Stimulated activated naive CD8-positive, alpha-beta T cell treated with anti-CD3 and anti-CD28 coated beads, Interleukin-15, Interleukin-2, amounts not matched to agents 100 U/mL and 50 U/mL, for 24 hours (primary cell): ENCODE measurements at regions not wholly inside any gene's neighbourhood (a gene's known extent, or its start where the extent isn't known, plus 50 kb on each side); places are given as distances from the start of the nearest gene placed in this dataset.
A peak's percentile ranks its signal among the peaks of the same experiment; 100 is the strongest.

ENCODE experiments used
- ATAC-seq: fragments of 150-1000 bp; cut with Tn5 transposase; one replicate; pipeline ENCODE4 v1.10.0; 2021
- DNase-seq: peaks from one replicate; pipeline ENCODE4 v3.0.0; 2021

DNA sequence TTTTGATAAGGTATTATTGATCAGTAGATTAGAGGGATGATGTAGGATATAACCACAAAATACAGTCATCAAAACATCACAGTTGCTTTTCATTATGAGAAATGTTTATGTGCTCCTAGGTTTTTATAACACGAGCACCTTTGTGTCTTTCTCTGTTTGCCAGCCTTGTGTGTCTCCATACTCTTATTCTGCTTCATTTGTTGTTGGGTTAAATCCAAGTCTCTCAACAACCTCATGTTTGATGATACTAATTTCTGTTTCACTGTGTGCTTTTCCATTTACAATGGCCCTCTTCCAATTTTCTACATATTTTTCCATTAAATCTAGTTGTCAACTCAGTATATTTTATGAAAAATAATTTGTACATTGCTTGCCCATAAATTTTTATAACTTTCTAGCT is 107.7 kb upstream of the POU2AF2 start:
- DNase-seq (no peak), ATAC-seq (no peak)

DNA sequence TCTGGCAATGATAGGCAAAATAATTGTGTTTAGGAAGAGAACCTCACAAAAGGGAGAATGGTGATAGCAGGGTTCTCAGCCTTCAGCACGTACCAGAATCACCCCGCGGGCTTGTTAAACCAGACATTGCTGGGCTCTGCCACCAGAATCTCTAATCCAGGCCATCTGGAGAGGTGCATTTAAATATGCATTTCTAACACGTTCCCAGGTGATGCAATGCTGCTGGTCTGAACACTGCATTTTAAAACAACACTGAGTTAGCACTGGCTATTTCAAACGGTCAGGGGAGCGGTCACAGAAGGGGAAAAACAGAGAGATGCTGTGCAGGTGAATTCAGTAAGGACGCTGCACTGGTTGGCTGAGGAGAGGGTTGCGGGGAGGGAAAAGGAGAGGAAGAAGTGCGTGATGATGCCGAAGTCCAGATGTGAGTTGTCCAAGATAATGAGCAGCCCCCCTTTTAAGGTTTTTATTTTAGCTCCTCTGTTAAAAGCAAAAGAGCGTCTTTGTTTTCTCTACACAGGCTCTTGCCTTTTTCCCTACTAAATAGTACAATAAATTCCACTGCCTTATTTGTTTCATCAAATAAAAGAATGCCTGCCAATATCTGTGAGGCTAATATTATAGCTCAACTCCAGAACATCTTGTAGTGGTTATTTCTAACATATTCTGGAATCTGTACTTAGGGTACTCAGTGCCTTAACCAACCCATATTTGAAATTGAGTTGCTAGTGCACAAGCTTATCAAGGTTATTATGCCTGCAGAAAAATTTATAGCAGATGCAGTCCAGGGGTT is 109.6 kb upstream of the POU2AF2 start:
- ATAC-seq, result no peak
- no peak for DNase-seq

DNA sequence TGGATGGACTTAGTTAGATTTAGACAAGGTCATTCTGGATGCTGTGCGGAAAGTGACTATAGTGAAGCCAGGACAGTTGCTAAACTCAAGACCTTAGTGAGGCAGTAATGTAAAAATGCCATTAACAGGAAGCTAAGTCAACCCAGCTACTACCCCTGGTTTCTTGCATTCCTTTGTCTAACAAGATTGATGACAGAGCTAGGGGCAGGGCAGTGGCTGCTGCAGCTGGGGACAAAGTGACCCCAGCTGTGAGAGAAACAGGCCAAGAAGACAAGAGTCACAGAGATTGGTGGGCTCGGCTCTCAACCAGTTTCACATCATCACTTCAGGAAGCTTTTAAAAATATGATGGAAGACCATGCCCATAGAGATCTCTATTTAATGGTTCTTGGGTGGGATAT is 110.4 kb upstream of the POU2AF2 start:
- no peak for DNase-seq
- no peak for ATAC-seq

DNA sequence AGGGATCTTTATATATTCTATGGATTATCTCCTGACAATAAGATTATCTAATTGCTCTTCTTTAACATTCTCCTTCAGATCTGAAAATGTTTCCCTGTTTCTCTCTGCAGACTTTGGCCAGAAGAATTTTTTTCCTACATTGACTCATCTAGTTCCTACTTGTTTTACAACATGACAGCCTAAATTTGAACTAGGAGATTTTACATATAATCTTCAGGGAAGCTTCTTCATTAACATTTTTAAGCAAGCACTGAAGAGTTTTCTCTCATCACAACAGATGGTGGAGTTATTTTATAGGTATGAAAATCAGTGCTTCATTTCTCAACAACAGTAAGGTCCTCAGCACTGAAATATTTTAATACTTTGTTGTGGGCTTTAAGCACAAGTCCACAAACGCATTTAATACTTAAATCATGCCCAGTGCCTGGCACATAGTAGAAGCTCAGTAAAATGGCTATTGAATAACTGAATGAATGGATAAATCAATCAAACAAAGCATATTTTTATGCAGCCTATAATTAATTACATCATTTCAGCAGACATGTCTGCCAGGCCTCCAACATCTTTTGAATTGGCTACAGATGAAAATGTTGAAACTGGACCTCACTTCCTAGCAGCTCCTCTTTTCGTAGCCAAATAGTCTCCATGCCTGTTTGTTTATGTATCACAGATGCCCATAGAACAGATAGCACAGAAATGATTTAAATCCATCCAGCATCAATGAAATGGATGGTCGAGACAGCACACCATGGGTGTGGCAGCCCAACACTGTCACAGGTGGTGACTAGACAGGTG is 117.3 kb upstream of the POU2AF2 start:
- DNase-seq, result no peak
- ATAC-seq, result no peak

DNA sequence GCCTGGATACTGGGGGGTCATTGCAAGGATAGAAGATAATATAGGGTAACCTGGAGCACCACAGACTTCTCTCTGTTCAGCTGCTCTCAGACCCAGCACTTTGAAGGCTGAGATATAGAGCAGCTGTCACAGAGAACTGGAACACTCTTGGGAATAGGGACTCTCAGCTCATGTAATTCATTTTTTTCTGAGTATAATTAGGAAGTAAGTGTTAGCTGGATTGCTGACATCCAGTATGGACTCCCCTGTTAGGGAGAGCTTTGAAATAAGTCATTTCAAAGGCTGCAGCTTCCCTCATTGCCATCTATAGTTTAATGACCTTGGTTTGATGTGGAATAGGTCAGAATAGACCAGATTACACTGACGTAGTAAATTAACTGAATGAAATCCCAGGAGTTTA is 120.8 kb upstream of the POU2AF2 start:
- no peak for DNase-seq
- ATAC-seq, result no peak

DNA sequence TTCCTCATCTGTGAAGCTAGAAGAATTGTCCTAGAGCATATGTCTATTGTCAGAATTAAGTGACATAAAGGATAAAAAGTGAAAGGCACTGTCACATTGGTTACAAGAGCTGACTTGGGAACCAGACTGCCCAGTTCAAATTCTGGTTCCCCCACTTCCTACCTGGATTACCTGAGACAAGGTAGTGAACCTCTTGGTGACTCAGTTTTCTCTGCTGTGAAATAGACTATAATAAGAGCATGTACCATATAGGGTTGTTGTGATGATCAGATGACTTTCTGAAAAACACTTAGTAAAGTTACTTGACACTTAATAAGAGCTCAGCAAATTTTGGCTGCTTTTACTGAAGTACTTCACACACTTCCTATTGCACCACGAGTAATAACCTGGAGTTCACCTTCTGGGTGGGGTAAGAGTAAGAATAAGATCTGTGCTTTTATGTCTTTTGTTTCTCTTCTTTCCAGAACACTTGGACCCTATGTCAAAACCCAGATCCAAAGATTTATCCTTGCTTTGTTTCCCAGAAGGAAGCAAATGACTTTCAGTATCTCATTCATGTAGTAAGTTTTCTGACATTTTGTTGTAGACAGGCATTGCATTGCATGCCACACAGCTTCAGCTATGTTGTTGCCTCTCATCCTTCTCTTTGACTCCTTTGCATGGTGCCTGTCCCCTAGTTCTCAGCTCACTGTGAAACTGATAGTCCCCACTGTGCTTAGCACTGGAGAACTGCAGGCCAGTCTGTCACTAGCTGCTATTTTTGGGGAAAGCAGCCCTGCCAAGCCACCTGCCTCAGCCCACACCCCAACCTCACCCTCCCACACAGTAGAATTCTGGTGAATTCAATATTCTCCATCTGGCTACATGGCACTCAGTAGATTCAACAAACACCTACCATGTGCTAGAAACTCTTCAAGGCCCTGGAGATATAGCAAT is 121.8 kb upstream of the POU2AF2 start:
- DNase-seq, result no peak
- peak; percentile 19 for ATAC-seq

DNA sequence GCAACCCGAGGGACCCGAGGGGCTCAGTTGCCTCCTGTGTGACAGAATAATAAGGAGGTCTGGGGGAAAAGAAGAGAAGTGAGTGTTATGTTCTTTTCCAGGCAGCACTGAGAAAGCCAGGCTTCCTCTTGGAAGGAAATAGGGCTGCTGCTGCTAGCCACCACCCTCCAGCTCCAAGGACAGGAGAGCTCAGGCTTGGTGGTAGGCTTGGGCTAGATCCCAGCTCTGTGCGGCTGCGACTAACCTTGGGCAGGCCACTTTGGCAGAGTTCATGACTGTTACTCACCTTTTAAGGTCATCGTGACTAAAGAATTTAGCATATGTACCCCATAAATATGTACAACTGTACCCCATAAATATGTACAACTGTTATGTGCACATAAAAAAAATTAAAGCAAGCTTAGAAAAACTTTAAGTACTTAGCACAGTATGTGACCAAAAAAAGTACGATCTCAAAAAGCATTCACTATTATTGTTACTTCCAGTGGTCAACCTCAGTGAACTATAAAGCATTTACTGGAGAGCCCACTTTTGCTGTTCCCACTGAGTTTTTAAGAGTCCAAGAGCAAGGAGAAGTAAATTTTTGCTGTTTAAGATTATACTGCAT is 124.7 kb upstream of the POU2AF2 start:
- DNase-seq, result no peak
- no peak for ATAC-seq

DNA sequence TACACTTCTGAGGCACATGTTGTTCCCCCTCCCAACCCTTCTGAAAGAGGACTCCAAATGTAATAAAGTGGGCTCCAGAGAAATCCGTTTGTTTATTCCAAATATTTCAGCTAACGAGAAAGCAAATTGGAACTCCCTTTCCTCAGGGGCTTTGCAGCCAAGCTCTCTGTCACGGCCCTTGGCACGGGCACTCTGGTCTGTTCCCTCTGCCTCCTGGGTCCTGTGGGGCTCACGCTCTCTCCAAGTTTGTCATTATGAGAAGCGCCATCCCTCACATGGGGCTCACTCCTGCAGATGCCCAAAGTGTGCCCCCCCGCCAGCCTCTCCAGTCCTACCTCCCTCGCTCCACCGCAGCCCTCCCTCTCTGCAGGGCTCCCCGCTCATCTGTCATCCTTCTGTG is 125.4 kb upstream of the POU2AF2 start:
- ATAC-seq (no peak), DNase-seq (no peak)

DNA sequence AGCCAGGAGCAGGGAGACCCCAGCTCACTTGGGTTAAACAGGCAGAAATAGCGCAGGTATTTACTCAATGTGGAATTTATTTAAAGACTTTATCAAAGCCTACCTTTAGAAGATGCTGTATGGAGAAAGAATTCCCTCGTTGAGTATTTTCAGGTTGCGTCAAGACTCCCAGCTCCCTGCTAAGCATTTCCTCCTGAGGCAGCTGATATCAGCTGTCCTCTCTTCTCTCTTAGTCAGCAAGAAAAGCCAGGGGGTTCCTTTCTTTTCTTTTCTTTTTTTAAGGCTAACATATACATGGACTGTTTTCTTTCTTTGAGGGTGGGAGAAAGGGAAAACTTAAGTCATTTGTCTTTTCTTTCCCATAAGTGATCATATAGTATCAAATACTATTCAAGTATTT is 125.8 kb upstream of the POU2AF2 start:
- no peak for DNase-seq
- ATAC-seq, result no peak

DNA sequence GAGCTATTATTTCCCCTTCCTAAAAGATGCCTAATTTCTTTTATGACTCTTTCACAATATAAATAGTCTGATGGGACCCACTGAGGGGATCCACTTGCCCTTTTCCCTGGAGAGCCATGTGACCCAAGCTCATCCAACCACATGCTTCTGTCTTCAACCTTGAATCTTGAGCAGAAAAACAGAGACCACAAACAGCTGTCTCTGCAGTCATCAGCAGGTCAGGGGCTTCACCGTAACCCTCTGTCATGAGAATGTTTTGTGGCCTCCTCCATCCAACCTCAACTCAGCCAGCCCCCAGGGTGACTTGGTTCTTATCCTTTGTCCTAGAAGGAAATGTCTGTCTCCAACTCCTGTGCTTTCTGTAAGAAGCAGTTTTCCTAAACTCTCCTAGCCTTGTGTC is 129.6 kb upstream of the POU2AF2 start:
- no peak for DNase-seq
- ATAC-seq, result no peak

DNA sequence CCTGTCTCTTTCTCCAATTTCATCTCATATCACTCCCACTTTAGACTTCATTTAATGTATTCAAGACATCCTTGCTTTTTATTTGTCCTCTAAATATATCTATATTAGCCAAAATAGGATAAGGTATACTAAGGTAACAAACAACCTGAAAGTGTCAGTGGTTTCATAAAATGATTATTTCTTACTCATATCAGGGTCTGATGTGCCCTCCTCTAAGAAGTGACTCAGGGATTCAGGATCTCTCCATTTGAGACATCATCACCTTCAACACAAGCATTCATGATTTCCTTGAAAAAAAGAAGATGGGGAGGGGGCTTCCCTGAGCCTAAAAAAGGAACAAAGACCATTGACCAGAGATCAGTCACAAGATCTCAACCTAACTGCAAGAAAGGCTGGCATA is 131.4 kb upstream of the POU2AF2 start:
- DNase-seq (no peak), ATAC-seq (no peak)

DNA sequence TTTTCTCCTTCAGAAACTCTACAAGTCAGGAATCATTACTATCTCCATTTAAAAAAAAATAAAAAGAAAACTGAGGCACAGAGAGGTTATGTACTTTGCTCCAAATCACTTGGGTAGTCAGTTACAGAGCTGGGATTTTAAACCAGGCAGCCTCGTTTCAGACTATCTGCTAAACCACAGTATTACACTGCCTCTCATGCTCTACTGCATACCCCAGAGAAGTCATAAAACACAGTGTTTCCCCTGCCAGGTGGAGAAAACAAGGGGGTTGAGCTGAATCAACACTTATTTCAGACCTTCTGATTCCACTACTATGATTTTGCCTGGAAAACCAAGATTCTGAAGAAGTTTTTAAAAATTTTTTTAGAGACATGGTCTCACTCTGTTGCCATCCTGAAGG is 132.9 kb upstream of the POU2AF2 start:
- DNase-seq (no peak), ATAC-seq (no peak)

DNA sequence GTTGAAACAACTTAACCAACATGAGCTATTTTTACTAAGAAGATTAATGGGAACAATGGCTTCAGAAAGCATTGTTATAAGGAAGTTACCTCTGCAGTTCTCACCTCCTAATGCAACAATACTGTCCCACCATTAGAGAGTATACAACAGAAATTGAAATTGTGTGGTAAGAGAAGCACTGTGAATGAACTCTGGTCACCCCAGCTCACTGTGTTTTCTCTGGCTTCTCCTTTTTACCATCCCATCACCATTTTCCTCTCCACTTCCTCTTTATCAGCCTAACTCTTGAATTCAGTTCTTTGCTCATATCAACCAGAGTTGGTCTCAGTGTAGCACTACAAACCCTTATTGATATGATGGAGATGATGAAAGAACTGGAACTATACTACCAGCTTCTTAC is 138.0 kb upstream of the POU2AF2 start:
- ATAC-seq (no peak), DNase-seq (no peak)

DNA sequence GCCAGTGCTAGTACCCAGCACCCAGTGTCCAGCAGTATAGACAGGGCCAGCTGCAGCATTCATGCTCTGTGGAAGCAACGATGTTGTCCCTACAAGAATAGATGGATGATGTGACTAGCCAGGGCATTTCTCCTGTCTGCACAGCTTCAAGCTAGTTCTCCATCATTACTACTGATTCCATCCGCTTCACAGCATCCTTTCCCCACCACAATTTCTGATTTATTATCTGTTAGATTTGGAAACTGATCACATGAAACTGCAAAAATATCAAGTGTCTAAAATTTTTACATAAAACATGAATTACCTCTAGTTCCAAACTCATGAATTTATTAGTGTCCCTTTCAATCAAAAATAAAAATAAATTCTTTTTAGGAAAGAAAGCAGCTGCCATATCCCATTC is 138.9 kb upstream of the POU2AF2 start:
- DNase-seq (no peak), ATAC-seq (no peak)

DNA sequence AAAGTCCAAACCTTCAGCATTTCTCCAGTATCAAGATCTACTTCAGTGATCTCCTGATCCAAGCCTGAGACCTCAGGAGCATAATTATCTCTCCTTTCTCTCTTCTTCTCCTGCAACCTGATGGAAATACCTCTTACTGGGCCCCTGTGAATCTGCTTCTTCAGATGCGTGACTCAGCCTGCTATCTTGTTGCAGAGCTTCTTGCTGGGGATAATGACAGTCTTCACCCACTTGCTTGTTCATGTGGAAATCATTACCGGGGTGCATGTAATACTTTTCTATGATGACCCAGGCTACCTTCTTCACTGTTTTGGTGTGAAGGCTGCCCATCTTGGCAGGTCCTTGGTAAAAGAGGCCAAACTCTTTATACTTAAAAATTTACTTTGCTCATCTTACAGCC is 140.0 kb upstream of the POU2AF2 start:
- DNase-seq (no peak), ATAC-seq (no peak)

DNA sequence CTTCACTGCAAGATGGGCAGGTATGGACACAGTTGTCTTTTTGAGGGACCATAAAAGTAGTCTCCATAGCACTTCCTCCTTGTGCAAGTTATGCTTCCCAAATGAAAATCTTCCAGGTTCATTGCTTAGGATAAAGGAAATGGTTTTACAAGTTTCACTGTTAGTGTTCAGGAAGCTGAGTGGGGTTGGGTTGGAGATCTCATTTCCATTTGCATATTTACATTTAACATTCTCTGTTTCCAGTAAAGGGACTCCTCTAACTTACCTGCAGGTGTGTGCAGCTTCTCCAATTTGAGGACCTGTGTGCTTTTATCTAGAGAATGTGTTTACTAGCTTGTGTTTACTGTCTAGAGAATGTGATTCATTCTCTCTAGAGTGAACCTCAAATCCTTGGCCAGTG is 141.3 kb upstream of the POU2AF2 start:
- ATAC-seq (no peak), DNase-seq (no peak)

DNA sequence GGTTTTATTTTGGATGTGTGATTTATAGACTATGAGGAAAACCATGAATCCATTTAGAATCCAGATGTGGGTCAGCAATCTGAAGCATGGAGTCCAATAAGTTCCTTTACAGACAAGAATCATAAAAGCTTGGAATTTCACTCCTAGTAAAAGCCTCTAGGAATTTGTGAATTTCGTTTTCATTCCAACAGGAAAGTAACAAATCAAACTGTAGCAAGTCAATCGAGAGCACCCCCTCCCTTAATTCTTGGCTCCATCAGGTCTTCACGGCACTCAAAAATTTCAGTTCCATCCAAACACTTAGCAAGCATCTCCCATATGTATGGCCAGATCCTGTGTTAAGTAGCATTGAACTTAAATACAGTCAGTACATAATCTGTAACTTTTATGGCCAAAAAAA is 143.6 kb upstream of the POU2AF2 start:
- ATAC-seq, result no peak
- no peak for DNase-seq

DNA sequence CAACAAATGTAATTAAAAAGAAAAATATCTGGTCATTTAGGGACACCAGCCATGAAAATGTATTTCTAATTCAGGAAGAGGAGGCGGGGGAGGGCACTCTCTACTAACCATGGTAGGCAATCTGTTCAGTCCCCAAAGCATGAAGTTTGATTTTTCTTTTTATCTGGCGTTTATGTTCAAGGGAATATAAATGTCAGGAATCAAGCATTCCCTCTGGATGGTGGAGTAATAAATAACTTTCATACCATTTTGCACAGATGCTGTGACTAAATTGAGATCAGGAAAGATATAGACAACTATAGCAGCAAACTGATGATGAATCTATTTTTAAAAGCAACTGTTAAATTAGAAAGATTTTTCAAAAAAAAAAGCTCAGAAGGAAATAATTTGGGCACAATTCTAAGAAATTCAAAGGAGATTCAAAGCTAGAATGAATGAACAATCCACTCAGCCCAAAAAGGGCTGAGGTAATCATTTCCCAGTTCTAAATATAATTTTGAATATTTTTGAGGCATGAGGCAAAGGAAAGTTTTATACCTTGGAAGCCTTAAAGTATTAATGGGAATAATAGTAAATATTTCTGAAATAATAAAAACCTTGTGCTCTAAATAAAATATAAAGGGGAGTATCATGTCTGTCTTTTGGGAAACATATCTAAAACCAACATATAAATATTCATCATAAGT is 146.4 kb upstream of the POU2AF2 start:
- DNase-seq (no peak), ATAC-seq (no peak)

DNA sequence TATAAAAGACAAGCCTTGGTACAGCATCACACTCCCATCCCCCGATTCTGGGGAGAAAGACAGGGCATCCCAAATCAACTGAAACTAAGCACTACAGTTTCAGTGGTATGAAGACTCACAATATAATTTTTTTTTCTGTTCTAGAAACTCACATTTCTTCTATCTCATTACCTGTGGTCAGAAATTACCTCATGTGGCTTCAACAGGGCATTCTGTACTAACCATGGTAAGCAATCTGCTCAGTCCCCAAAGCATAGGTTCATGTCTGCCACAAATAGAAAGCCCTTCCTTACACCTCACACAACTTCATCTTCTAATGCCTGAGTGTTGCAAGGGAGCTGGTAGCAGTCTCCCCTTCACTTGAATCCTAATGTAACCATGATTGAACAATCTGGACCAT is 147.4 kb upstream of the POU2AF2 start:
- ATAC-seq, result no peak
- DNase-seq, result no peak

DNA sequence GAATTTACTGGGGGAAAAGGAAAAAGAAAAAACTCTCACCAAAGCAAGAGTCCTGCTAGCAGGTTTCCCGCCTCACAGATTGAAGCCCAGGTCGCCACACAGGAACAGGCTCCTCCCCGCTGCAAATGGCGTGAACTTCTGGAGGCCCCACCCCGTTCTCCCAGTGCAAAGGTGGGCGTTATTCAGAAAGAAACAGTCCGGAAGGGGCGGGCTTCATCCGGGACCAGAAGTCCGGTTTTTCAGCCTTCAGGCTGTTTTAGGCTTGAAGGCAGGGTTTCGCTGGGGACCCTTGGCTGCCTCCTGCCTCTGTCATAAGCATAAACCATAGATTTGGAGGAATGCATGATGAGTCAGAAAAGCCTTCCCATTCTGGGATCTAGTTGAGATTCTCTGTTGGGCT is 148.3 kb upstream of the POU2AF2 start:
- no peak for ATAC-seq
- no peak for DNase-seq

DNA sequence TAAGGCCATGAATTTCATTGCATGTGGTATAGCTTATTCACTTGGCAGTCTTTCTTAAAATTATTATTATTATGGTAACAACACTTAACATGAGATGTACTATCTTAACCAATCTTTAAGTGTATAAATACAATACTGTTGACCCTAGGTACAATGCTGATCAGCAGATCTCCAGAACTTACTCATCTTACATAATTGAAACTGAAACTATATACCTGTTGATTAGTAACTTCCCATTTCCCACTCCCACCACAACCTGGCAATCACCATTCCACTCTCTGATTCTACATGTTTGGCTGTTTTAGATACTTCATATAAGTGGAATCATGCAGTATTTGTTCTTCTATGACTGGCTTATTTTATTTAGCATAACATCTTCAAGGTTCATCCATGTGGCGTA is 150.2 kb upstream of the POU2AF2 start:
- ATAC-seq (no peak), DNase-seq (no peak)

DNA sequence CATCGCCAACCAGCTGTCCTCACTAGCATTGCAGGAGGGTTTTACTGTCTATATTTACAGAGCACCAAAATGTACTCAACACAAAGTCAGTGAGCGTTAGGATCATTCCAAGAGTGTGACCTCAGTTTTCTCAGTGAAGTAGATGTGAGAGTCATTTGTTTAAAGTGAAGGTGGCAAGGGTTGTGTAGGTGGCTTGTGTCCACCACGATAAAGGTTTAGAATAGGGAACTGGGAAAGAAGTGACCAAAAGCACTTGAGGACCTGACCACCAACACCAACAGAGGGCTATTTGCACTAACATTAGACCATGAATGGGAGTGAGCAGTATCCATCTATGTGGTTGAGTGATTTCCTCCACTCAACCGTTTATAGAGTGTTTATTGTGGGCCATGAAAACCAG is 152.5 kb upstream of the POU2AF2 start:
- DNase-seq (no peak), ATAC-seq (no peak)
